Kidney epithelial cell (primary cell): ENCODE measurements at regions not wholly inside any gene's neighbourhood (a gene's known extent, or its start where the extent isn't known, plus 50 kb on each side); places are given as distances from the start of the nearest gene placed in this dataset.

Source experiments
- DNase-seq: peaks from one replicate; pipeline ENCODE4 v3.0.0-alpha.2; 2010; ENCODE audit warnings: low read depth
- H3K27me3 ChIP-seq: 2 replicates; pipeline ENCODE4 v1.6.0; 2011; ENCODE audit warnings: low read length; ENCODE audit not compliant: control insufficient read depth, insufficient read depth
- H3K36me3 ChIP-seq: 2 replicates; pipeline ENCODE4 v1.5.1; 2011; ENCODE audit warnings: low read length; ENCODE audit not compliant: control insufficient read depth, insufficient read depth
- H3K4me3 ChIP-seq: 2 replicates; pipeline ENCODE4 v1.5.1; 2011; ENCODE audit warnings: low read depth, mild to moderate bottlenecking, control low read depth, low read length
- TF ChIP-seq, protein P1 (sequence below): IDR thresholded peaks from 2 replicates; pipeline ENCODE4 v1.5.1; 2011; ENCODE audit warnings: mild to moderate bottlenecking, moderate library complexity, low read length, control low read depth, inconsistent platforms; ENCODE audit not compliant: insufficient read depth, poor library complexity, severe bottlenecking

DNA sequence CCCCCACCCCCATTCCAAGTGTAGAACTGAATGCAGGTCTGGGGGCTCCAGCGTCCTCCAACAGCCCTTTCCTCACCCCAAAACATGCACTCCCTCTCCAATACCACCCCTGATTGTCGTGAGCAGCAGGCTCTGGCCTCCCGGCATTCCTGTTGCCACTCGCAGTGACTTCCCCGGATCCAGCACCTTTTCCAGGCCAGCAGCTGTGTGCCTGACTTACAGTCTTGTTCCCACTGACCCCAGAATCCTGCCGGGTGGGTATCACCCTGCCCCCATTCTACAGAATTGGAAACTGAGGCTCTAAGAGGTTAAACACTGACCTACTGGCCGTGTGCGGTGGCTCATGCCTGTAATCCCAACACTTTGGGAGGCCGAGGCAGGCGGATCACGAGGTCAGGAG, 127.2 kb downstream of the OLFM1 start:
- no peak for DNase-seq
- Histone ChIP-seq H3K27me3 (peaks cover 4% of the 10 kb centered on the region), H3K36me3 (no peaks in the 10 kb centered on the region), H3K4me3 (no peak overlapping the region)
- TF ChIP-seq, protein P1, sequence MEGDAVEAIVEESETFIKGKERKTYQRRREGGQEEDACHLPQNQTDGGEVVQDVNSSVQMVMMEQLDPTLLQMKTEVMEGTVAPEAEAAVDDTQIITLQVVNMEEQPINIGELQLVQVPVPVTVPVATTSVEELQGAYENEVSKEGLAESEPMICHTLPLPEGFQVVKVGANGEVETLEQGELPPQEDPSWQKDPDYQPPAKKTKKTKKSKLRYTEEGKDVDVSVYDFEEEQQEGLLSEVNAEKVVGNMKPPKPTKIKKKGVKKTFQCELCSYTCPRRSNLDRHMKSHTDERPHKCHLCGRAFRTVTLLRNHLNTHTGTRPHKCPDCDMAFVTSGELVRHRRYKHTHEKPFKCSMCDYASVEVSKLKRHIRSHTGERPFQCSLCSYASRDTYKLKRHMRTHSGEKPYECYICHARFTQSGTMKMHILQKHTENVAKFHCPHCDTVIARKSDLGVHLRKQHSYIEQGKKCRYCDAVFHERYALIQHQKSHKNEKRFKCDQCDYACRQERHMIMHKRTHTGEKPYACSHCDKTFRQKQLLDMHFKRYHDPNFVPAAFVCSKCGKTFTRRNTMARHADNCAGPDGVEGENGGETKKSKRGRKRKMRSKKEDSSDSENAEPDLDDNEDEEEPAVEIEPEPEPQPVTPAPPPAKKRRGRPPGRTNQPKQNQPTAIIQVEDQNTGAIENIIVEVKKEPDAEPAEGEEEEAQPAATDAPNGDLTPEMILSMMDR = no peak

DNA sequence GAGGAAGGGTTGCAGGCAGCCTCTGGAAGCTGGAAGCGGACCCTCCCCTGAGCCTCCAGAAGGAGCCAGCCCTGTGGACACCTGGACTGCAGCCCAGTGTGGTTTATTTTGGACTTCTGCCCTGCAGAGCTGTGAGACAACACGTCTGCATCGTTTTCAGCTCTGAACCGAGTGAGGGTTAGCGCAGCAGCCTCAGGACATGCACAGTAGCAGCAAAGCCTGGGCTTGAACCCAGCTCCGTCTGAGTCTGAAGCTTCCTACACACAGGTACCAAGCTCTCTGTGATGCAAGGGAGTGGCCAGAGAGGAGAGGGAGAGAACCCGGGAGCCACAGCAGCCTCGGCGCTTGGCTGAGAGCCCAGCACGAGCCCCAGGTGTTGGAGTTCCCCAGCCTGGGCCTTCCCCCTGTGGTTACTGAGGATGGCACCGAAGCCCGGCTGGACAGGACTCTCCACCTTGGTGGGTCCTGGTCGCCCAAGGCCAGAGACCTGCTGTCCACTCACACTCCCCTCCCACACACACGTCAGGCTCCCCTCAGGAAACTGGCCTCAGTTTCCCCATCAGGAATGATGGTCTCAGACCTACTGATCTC, 128.2 kb downstream of the OLFM1 start:
- peaks cover 4% of the 10 kb centered on the region for H3K27me3 ChIP-seq
- H3K4me3 ChIP-seq = no peak overlapping the region
- no peak for DNase-seq
- H3K36me3 ChIP-seq = no peaks in the 10 kb centered on the region
- TF ChIP-seq, protein P1 = no peak

- Histone ChIP-seq H3K27me3 (peaks cover 4% of the 10 kb centered on the region), H3K36me3 (no peaks in the 10 kb centered on the region), H3K4me3 (no peak overlapping the region)
- no peak for DNase-seq
- TF ChIP-seq, protein P1 = no peak
Measured at GRCh38 chr9:135216236-135216635, 128.8 kb downstream of the OLFM1 start.

DNA sequence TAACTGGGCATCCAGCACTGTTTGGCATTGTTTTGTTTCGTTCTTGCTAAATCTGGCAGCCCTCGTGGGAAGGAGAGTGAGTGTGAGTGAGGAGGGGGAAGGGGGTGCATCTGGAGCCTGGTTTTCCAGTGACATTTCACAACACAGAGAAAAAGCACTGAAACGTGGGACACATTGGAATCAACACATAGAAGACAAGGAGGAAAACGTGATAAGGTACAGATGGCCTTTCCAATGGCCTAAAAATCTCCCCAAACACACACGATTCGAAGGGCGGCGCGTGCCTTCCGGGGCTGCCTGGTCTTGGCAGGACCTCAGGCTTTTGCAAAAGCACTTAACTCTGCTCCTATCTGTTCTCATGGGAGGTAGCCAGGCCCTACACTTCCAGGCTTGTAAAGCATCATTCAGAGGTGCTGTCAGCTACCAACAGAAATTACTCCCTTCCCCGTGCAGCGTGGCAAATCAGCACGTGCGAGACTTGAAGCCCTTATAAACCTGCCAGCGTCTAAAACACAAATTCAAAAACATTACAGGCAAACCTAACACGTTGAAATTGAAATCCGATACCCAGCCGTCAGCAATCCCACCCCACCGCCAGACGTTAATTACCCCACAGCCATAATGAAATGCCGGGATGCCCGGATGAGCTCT, 129.4 kb downstream of the OLFM1 start:
- Histone ChIP-seq H3K36me3 (no peaks in the 10 kb centered on the region), H3K4me3 (no peak overlapping the region), H3K27me3 (peaks cover 4% of the 10 kb centered on the region)
- TF ChIP-seq, protein P1 = no peak
- no peak for DNase-seq

- Histone ChIP-seq H3K36me3 (no peaks in the 10 kb centered on the region), H3K4me3 (no peak overlapping the region), H3K27me3 (peaks cover 4% of the 10 kb centered on the region)
- no peak for DNase-seq
- TF ChIP-seq, protein P1 = no peak
Measured at GRCh38 chr9:135217836-135218235, 130.4 kb downstream of the OLFM1 start.
